Keratinocyte (primary cell): ENCODE measurements at regions not wholly inside any gene's neighbourhood (a gene's known extent, or its start where the extent isn't known, plus 50 kb on each side); places are given as distances from the start of the nearest gene placed in this dataset.

Source experiments
- DNase-seq: peaks from one replicate; pipeline ENCODE4 v3.0.0-alpha.2; 2011; ENCODE audit warnings: low read depth, missing footprints, low spot score
- FAIRE-seq: peaks from 2 replicates; lab custom pipeline; 2011; peaks lifted over from hg19 to GRCh38; lab: Jason Lieb, UNC
- H2AFZ ChIP-seq: 2 replicates; pipeline ENCODE4 v1.6.0; 2012; ENCODE audit warnings: low read length, control low read depth, inconsistent platforms; ENCODE audit not compliant: control insufficient read depth
- H3K27ac ChIP-seq: 2 replicates; pipeline ENCODE4 v1.5.1; 2011; ENCODE audit warnings: low read length; ENCODE audit not compliant: control insufficient read depth, insufficient read depth
- H3K27me3 ChIP-seq: 3 replicates; pipeline ENCODE4 v1.6.0; 2011; ENCODE audit warnings: low read length; ENCODE audit not compliant: control insufficient read depth, insufficient read depth; ENCODE audit errors: extremely low read depth
- H3K36me3 ChIP-seq, 2 experiments: 2 replicates in 1 of 2; 3 replicates in 1 of 2; pipeline ENCODE4 v1.5.1; 2011; ENCODE audit warnings: low read length in 2 of 2, mild to moderate bottlenecking in 1 of 2; ENCODE audit not compliant: control insufficient read depth in 2 of 2, insufficient read depth in 2 of 2; ENCODE audit errors: extremely low read depth in 1 of 2
- H3K4me1 ChIP-seq: 3 replicates; pipeline ENCODE4 v1.5.1; 2011; ENCODE audit warnings: low read length; ENCODE audit not compliant: control insufficient read depth, insufficient read depth; ENCODE audit errors: extremely low read depth
- H3K4me2 ChIP-seq: 3 replicates; pipeline ENCODE4 v1.6.0; 2011; ENCODE audit warnings: low read depth, low read length; ENCODE audit not compliant: control insufficient read depth, insufficient read depth; ENCODE audit errors: extremely low read depth
- H3K4me3 ChIP-seq, 3 experiments: fragments of 200-600 bp in 1 of 3; sonication (generic) in 1 of 3; 2 replicates in 2 of 3; 3 replicates in 1 of 3; pipeline ENCODE4 v1.5.1; 2011 to 2016; ENCODE audit warnings: low read length in 3 of 3, mild to moderate bottlenecking in 3 of 3, control low read depth in 2 of 3, inconsistent platforms in 1 of 3, low read depth in 1 of 3, mixed read lengths in 1 of 3, mixed run types in 1 of 3, moderate library complexity in 1 of 3; ENCODE audit not compliant: control insufficient read depth in 2 of 3, insufficient read depth in 2 of 3; ENCODE audit errors: extremely low read depth in 1 of 3
- H3K79me2 ChIP-seq: 2 replicates; pipeline ENCODE4 v1.6.0; 2012; ENCODE audit warnings: low read length; ENCODE audit not compliant: control insufficient read depth, insufficient read depth
- H3K9ac ChIP-seq: 3 replicates; pipeline ENCODE4 v1.6.0; 2011; ENCODE audit warnings: low read length; ENCODE audit not compliant: control insufficient read depth, insufficient read depth; ENCODE audit errors: extremely low read depth
- H3K9me1 ChIP-seq: 3 replicates; pipeline ENCODE4 v1.6.0; 2011; ENCODE audit warnings: low read length; ENCODE audit not compliant: control insufficient read depth, insufficient read depth; ENCODE audit errors: extremely low read depth
- H3K9me3 ChIP-seq: 2 replicates; pipeline ENCODE4 v1.5.1; 2012; ENCODE audit warnings: low read depth, low read length; ENCODE audit not compliant: control insufficient read depth
- H4K20me1 ChIP-seq: 3 replicates; pipeline ENCODE4 v1.6.0; 2011; ENCODE audit warnings: low read length; ENCODE audit not compliant: control insufficient read depth, insufficient read depth; ENCODE audit errors: extremely low read depth
- CTCF ChIP-seq, 3 experiments: IDR thresholded peaks in 1 of 3; conservative IDR thresholded peaks in 1 of 3; optimal IDR thresholded peaks in 1 of 3; 2 replicates in 2 of 3; 3 replicates in 1 of 3; pipeline versions ENCODE3 to v1.5.1; 2011; ENCODE audit warnings: low read length in 3 of 3, mild to moderate bottlenecking in 3 of 3, moderate library complexity in 2 of 3, control low read depth in 1 of 3, inconsistent platforms in 1 of 3; ENCODE audit not compliant: insufficient read depth in 2 of 3; ENCODE audit errors: extremely low read depth in 1 of 3
- EZH2 ChIP-seq: IDR thresholded peaks from one replicate; pipeline ENCODE4 v1.6.1; 2012; ENCODE audit warnings: inconsistent platforms, mild to moderate bottlenecking, low read length, moderate library complexity
- dilution Hi-C: fragments of 300-500 bp; cut with MboI; formaldehyde crosslinking; loops from one replicate; pipeline ENCODE4 v1.7.0; 2020; ENCODE audit warnings: low sequenced_read_pairs; ENCODE audit not compliant: extremely low pct_ligation_motif_present

DNA sequence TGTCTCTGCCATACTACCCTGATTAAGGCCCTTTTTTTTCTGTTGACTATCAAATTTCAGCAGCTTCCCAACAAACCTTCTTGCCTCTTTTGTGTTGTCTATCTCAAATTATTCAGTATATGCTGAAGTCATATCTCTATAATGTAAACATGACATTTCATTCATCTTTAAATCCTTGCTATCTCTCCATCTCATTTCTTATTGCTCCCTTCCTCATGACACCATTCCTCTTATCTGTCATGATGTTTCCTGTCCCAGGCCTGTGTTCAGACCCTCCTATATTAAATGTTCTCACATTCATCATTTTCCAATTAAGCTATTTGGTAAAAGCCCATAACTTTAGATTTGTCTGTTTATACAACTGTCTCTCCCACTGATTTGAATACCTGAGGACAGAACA, 482.6 kb downstream of the EPM2A start:
- H3K36me3 ChIP-seq, result no peaks in the 10 kb centered on the region
- H3K27ac ChIP-seq, result no peak overlapping the region
- dilution Hi-C loops, result no loop called here
- no peaks in the 10 kb centered on the region for H3K9me1 ChIP-seq
- no peak overlapping the region for H3K9ac ChIP-seq
- H3K27me3 ChIP-seq, result no peaks in the 10 kb centered on the region
- DNase-seq, result no peak
- H3K9me3 ChIP-seq, result peaks cover 2% of the 10 kb centered on the region
- no peak for FAIRE-seq
- TF ChIP-seq CTCF (optimal IDR thresholded peaks at IDR 0.05 in 1 of 3, IDR thresholded peaks at IDR 0.05 in 1 of 3, conservative IDR thresholded peaks at IDR 0.05 in 1 of 3; ENCODE audit: extremely low read depth in 1 of 3, insufficient read depth in 2 of 3, low read length in 3 of 3) (no peak), EZH2 (no peak)
- H2AFZ ChIP-seq, result no peak overlapping the region
- no peak overlapping the region for H3K4me3 ChIP-seq
- H3K4me2 ChIP-seq, result no peak overlapping the region
- peaks cover 3% of the 10 kb centered on the region for H3K4me1 ChIP-seq
- no peaks in the 10 kb centered on the region for H4K20me1 ChIP-seq
- no peaks in the 10 kb centered on the region for H3K79me2 ChIP-seq

GRCh38 chr6:145254649-145255401, 480.5 kb downstream of the EPM2A start:
- dilution Hi-C loops, result no loop called here
- no peaks in the 10 kb centered on the region for H3K27me3 ChIP-seq
- H3K4me2 ChIP-seq, result no peak overlapping the region
- no peaks in the 10 kb centered on the region for H3K4me1 ChIP-seq
- no peaks in the 10 kb centered on the region for H3K36me3 ChIP-seq
- TF ChIP-seq CTCF (optimal IDR thresholded peaks at IDR 0.05 in 1 of 3, IDR thresholded peaks at IDR 0.05 in 1 of 3, conservative IDR thresholded peaks at IDR 0.05 in 1 of 3; ENCODE audit: extremely low read depth in 1 of 3, insufficient read depth in 2 of 3, low read length in 3 of 3), result no peak
- FAIRE-seq, result no peak
- no peak overlapping the region for H2AFZ ChIP-seq
- no peak overlapping the region for H3K27ac ChIP-seq
- H3K9me3 ChIP-seq, result no peaks in the 10 kb centered on the region
- no peaks in the 10 kb centered on the region for H3K79me2 ChIP-seq
- H4K20me1 ChIP-seq, result no peaks in the 10 kb centered on the region
- H3K4me3 ChIP-seq, result no peak overlapping the region
- no peak for DNase-seq
- H3K9ac ChIP-seq, result no peak overlapping the region
- no peaks in the 10 kb centered on the region for H3K9me1 ChIP-seq
